DND-41 (cell line): ENCODE measurements at regions not wholly inside any gene's neighbourhood (a gene's known extent, or its start where the extent isn't known, plus 50 kb on each side); places are given as distances from the start of the nearest gene placed in this dataset.

Source experiments
- ATAC-seq: fragments of 200-7000 bp; cut with Tn5 transposase; 3 replicates; pipeline ENCODE4 v1.9.1; 2021; ENCODE audit warnings: low read depth; ENCODE audit not compliant: insufficient read depth
- DNase-seq: peaks from one replicate; pipeline ENCODE4 v3.0.0-alpha.2; 2020
- H2AFZ ChIP-seq: 2 replicates; pipeline ENCODE4 v1.6.0; 2012; ENCODE audit warnings: low read depth, low read length
- H3K27ac ChIP-seq: 2 replicates; pipeline ENCODE4 v1.5.1; 2012; ENCODE audit warnings: low read length, inconsistent platforms
- H3K27me3 ChIP-seq: fragments of 200-600 bp; sonication (generic); 2 replicates; pipeline ENCODE4 v1.6.0; 2012; ENCODE audit warnings: low read length, mild to moderate bottlenecking, inconsistent platforms; ENCODE audit not compliant: insufficient read depth, poor library complexity
- H3K36me3 ChIP-seq: 2 replicates; pipeline ENCODE4 v1.5.1; 2012; ENCODE audit warnings: low read length, inconsistent platforms; ENCODE audit not compliant: insufficient read depth
- H3K4me1 ChIP-seq: 2 replicates; pipeline ENCODE4 v1.5.1; 2012; ENCODE audit warnings: mild to moderate bottlenecking, low read length; ENCODE audit not compliant: insufficient read depth
- H3K4me2 ChIP-seq: 2 replicates; pipeline ENCODE4 v1.6.0; 2012; ENCODE audit warnings: mild to moderate bottlenecking, moderate library complexity, low read length, inconsistent platforms; ENCODE audit not compliant: insufficient read depth
- H3K4me3 ChIP-seq, 2 experiments: fragments of 200-600 bp in 1 of 2; shearing (Covaris generic) in 1 of 2; 2 replicates each; pipeline ENCODE4 v1.5.1; 2012 to 2016; ENCODE audit warnings: inconsistent platforms in 2 of 2, low read length in 2 of 2, mild to moderate bottlenecking in 2 of 2, low read depth in 1 of 2, moderate library complexity in 1 of 2
- H3K79me2 ChIP-seq: 2 replicates; pipeline ENCODE4 v1.6.0; 2012; ENCODE audit warnings: low read length, inconsistent platforms; ENCODE audit not compliant: insufficient read depth
- H3K9ac ChIP-seq: 2 replicates; pipeline ENCODE4 v1.6.0; 2012; ENCODE audit warnings: low read depth, mild to moderate bottlenecking, inconsistent platforms, low read length, moderate library complexity
- H3K9me3 ChIP-seq: 2 replicates; pipeline ENCODE4 v1.5.1; 2012; ENCODE audit warnings: low read length, moderate library complexity, mild to moderate bottlenecking, inconsistent platforms; ENCODE audit not compliant: insufficient read depth, severe bottlenecking
- H4K20me1 ChIP-seq: 2 replicates; pipeline ENCODE4 v1.6.0; 2012; ENCODE audit warnings: low read length; ENCODE audit not compliant: insufficient read depth
- CTCF ChIP-seq: IDR thresholded peaks from 2 replicates; pipeline ENCODE4 v1.5.1; 2012; ENCODE audit warnings: borderline replicate concordance, low read length, moderate library complexity, mild to moderate bottlenecking; ENCODE audit not compliant: poor library complexity, severe bottlenecking; ENCODE audit errors: extremely low read depth
- EZH2 ChIP-seq: IDR thresholded peaks from 3 replicates; pipeline ENCODE4 v1.6.1; 2012; ENCODE audit warnings: borderline replicate concordance, low read depth, mild to moderate bottlenecking, moderate library complexity, low read length, inconsistent platforms; ENCODE audit not compliant: severe bottlenecking

GRCh38 chr20:60906555-60906954 lies 345.5 kb upstream of the CDH4 start:
- peaks cover 11% of the 10 kb centered on the region for H3K4me1 ChIP-seq
- H3K27me3 ChIP-seq: no peaks in the 10 kb centered on the region
- DNase-seq: no peak
- peaks cover 4% of the 10 kb centered on the region for H3K9me3 ChIP-seq
- no peaks in the 10 kb centered on the region for H3K36me3 ChIP-seq
- no peaks in the 10 kb centered on the region for H3K79me2 ChIP-seq
- no peak overlapping the region for H3K9ac ChIP-seq
- no peaks in the 10 kb centered on the region for H4K20me1 ChIP-seq
- no peak for TF ChIP-seq CTCF
- H3K4me2 ChIP-seq: no peak overlapping the region
- no peak overlapping the region for H3K4me3 ChIP-seq
- H2AFZ ChIP-seq: no peak overlapping the region
- ATAC-seq: no peak
- no peak overlapping the region for H3K27ac ChIP-seq

GRCh38 chr20:60913298-60913697 lies 338.8 kb upstream of the CDH4 start:
- TF ChIP-seq EZH2 (no peak), CTCF (no peak)
- Histone ChIP-seq H3K27ac (peak overlapping the region; percentile 70), H4K20me1 (no peaks in the 10 kb centered on the region), H3K4me3 (no peak overlapping the region), H3K9me3 (no peaks in the 10 kb centered on the region), H2AFZ (no peak overlapping the region), H3K4me1 (peaks cover 21% of the 10 kb centered on the region), H3K36me3 (no peaks in the 10 kb centered on the region), H3K27me3 (no peaks in the 10 kb centered on the region), H3K79me2 (no peaks in the 10 kb centered on the region), H3K9ac (no peak overlapping the region), H3K4me2 (peak overlapping the region; percentile 17; the same call in 1 of the 2 replicates)
- ATAC-seq (peak; percentile 86), DNase-seq (peak; percentile 27)

GRCh38 chr20:60921022-60921622 lies 330.9 kb upstream of the CDH4 start:
- no peak overlapping the region for H3K4me3 ChIP-seq
- peaks cover 3% of the 10 kb centered on the region; the same call in 1 of the 2 replicates for H4K20me1 ChIP-seq
- no peaks in the 10 kb centered on the region for H3K27me3 ChIP-seq
- no peak overlapping the region for H3K4me2 ChIP-seq
- peak; percentile 86 for ATAC-seq
- peak; percentile 82 for DNase-seq
- no peaks in the 10 kb centered on the region for H3K79me2 ChIP-seq
- TF ChIP-seq EZH2 (no peak), CTCF (no peak)
- no peaks in the 10 kb centered on the region for H3K9me3 ChIP-seq
- no peak overlapping the region for H2AFZ ChIP-seq
- no peak overlapping the region for H3K9ac ChIP-seq
- H3K36me3 ChIP-seq: no peaks in the 10 kb centered on the region
- no peak overlapping the region for H3K27ac ChIP-seq
- no peaks in the 10 kb centered on the region for H3K4me1 ChIP-seq

GRCh38 chr20:60926831-60927230 lies 325.2 kb upstream of the CDH4 start:
- no peak for DNase-seq
- Histone ChIP-seq H2AFZ (no peak overlapping the region), H3K36me3 (no peaks in the 10 kb centered on the region), H3K4me1 (no peaks in the 10 kb centered on the region), H3K79me2 (no peaks in the 10 kb centered on the region), H3K27ac (no peak overlapping the region), H3K9ac (no peak overlapping the region), H4K20me1 (no peaks in the 10 kb centered on the region), H3K27me3 (no peaks in the 10 kb centered on the region), H3K9me3 (no peaks in the 10 kb centered on the region), H3K4me3 (no peak overlapping the region), H3K4me2 (no peak overlapping the region)
- TF ChIP-seq EZH2: no peak
- no peak for TF ChIP-seq CTCF
- no peak for ATAC-seq
